Caco-2 (cell line): ENCODE measurements at regions not wholly inside any gene's neighbourhood (a gene's known extent, or its start where the extent isn't known, plus 50 kb on each side); places are given as distances from the start of the nearest gene placed in this dataset.

ENCODE experiments used
- BruUV-seq: library from RNA; stranded (reverse); fragments of 400-500 nt; replicated peaks from 2 replicates; lab custom pipeline; 2021; lab: Mats Ljungman, UMichigan
- CTCF ChIA-PET: fragments of 300-600 bp; sonication (Branson Sonifier 250); formaldehyde crosslinking; loops from one replicate; lab custom pipeline; 2022; ENCODE audit warnings: antibody characterized with exemption; lab: Charles Lee
- POLR2A ChIA-PET: fragments of 300-600 bp; sonication (Branson Sonifier 250); formaldehyde crosslinking; loops from one replicate; lab custom pipeline; 2022; ENCODE audit warnings: antibody characterized with exemption; lab: Charles Lee
- DNase-seq, 2 experiments: peaks; one replicate each; pipeline versions ENCODE4 v3.0.0 to v3.0.0-alpha.2; 2020 to 2022
- H3K27me3 ChIP-seq: replicated peaks from 2 replicates; pipeline ENCODE4 v1.6.0; 2011; ENCODE audit warnings: low read length; ENCODE audit not compliant: control insufficient read depth, insufficient read depth
- H3K36me3 ChIP-seq: 2 replicates; pipeline ENCODE4 v1.5.1; 2011; ENCODE audit warnings: low read length; ENCODE audit not compliant: control insufficient read depth, insufficient read depth
- H3K4me1 ChIP-seq: fragments of 250-450 bp; sonication (Bioruptor Pico); 2 replicates; pipeline ENCODE4 v1.5.1; 2020; ENCODE audit warnings: mild to moderate bottlenecking
- H3K4me3 ChIP-seq: 2 replicates; pipeline ENCODE4 v1.5.1; 2011; ENCODE audit warnings: low read depth, mild to moderate bottlenecking, control low read depth, low read length
- H3K9me3 ChIP-seq: fragments of 250-450 bp; sonication (Bioruptor Pico); 2 replicates; pipeline ENCODE4 v1.5.1; 2020; ENCODE audit warnings: mild to moderate bottlenecking, moderate library complexity
- H3K27ac Mint-ChIP-seq: one replicate; pipeline ENCODE4 v1.8.0; 2022; ENCODE audit warnings: mixed read lengths; ENCODE audit not compliant: unreplicated experiment
- H3K27me3 Mint-ChIP-seq: one replicate; pipeline ENCODE4 v1.8.0; 2022; ENCODE audit warnings: mixed read lengths; ENCODE audit not compliant: insufficient read depth, unreplicated experiment
- H3K36me3 Mint-ChIP-seq: one replicate; pipeline ENCODE4 v1.8.0; 2022; ENCODE audit warnings: mild to moderate bottlenecking, mixed read lengths; ENCODE audit not compliant: insufficient read depth, unreplicated experiment
- H3K4me1 Mint-ChIP-seq: one replicate; pipeline ENCODE4 v1.8.0; 2022; ENCODE audit warnings: low read depth, mixed read lengths; ENCODE audit not compliant: unreplicated experiment
- H3K4me3 Mint-ChIP-seq: one replicate; pipeline ENCODE4 v1.8.0; 2022; ENCODE audit warnings: mild to moderate bottlenecking, moderate library complexity, mixed read lengths; ENCODE audit not compliant: unreplicated experiment
- H3K9me3 Mint-ChIP-seq: one replicate; pipeline ENCODE4 v1.8.0; 2022; ENCODE audit warnings: mixed read lengths; ENCODE audit not compliant: unreplicated experiment
- intact Hi-C: fragments of 100-400 bp; cut with micrococcal nuclease; formaldehyde crosslinking; loops from one replicate; pipeline ENCODE4 v1.10.0; 2022; ENCODE audit not compliant: unreplicated experiment
- TF ChIP-seq, protein P1 (sequence below), 2 experiments: fragments of 200-600 bp in 1 of 2; IDR thresholded peaks; 1 replicate in 1 of 2; 2 replicates in 1 of 2; pipeline versions ENCODE4 v1.5.1 to v1.8.0; 2011 to 2022; ENCODE audit warnings: antibody characterized with exemption in 1 of 2, control low read depth in 1 of 2, inconsistent platforms in 1 of 2, low read depth in 1 of 2, low read length in 1 of 2, mild to moderate bottlenecking in 1 of 2, moderate library complexity in 1 of 2; ENCODE audit not compliant: insufficient read depth in 1 of 2, severe bottlenecking in 1 of 2, unreplicated experiment in 1 of 2

DNA sequence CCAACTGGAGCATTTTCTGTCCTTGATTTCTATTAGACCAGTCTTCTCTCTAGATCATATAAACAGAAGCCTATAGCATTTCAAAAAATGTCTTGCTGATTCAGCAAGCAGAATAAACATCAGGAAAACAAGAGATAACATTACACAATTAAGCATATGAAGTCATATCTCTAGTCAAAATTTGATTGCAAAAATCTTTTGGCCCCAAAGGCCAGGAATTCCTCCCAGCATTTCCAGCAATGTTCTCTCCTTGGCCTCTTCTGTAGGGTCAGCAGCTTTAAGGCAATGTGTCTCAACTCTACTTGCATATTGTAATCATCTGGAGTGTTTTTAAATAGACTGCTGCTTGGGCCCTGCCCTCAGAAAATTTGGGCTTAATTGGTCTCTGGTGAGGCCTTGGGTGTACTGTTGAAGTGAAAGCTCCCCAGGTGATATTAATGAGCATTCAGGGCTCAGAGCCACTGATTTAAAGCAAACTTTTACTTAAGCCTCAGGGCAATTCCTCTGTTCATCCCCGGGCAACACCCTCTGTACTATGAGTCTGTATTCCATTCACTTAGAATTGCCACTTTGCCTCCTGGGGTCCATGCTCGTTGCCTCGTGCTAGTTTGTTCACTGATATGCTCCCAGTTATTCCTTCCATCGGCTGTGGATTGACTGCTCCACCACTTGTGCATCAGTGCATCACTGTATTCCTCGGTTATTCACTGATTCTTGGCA lies 1072.6 kb downstream of the ROBO2 start:
- ChIA-PET POLR2A (no interaction called here), CTCF (no interaction called here)
- Histone ChIP-seq H3K36me3 (no peaks in the 10 kb centered on the region), H3K9me3 (peaks cover 5% of the 10 kb centered on the region; the same call in 1 of the 2 replicates), H3K4me1 (no peaks in the 10 kb centered on the region), H3K4me3 (no peak overlapping the region), H3K27me3 (no peaks in the 10 kb centered on the region)
- no peaks in the 10 kb centered on the region for H3K36me3 Mint-ChIP-seq
- TF ChIP-seq, protein P1, sequence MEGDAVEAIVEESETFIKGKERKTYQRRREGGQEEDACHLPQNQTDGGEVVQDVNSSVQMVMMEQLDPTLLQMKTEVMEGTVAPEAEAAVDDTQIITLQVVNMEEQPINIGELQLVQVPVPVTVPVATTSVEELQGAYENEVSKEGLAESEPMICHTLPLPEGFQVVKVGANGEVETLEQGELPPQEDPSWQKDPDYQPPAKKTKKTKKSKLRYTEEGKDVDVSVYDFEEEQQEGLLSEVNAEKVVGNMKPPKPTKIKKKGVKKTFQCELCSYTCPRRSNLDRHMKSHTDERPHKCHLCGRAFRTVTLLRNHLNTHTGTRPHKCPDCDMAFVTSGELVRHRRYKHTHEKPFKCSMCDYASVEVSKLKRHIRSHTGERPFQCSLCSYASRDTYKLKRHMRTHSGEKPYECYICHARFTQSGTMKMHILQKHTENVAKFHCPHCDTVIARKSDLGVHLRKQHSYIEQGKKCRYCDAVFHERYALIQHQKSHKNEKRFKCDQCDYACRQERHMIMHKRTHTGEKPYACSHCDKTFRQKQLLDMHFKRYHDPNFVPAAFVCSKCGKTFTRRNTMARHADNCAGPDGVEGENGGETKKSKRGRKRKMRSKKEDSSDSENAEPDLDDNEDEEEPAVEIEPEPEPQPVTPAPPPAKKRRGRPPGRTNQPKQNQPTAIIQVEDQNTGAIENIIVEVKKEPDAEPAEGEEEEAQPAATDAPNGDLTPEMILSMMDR (IDR thresholded peaks at IDR 0.05; ENCODE audit: insufficient read depth in 1 of 2, low read depth in 1 of 2, low read length in 1 of 2, severe bottlenecking in 1 of 2, unreplicated experiment in 1 of 2) = no peak
- H3K4me3 Mint-ChIP-seq = no peak overlapping the region
- BruUV-seq = no TSS peak
- intact Hi-C loops = no loop called here
- H3K4me1 Mint-ChIP-seq = no peaks in the 10 kb centered on the region
- H3K9me3 Mint-ChIP-seq = no peaks in the 10 kb centered on the region
- no peak overlapping the region for H3K27ac Mint-ChIP-seq
- no peak for DNase-seq
- H3K27me3 Mint-ChIP-seq = no peaks in the 10 kb centered on the region

DNA sequence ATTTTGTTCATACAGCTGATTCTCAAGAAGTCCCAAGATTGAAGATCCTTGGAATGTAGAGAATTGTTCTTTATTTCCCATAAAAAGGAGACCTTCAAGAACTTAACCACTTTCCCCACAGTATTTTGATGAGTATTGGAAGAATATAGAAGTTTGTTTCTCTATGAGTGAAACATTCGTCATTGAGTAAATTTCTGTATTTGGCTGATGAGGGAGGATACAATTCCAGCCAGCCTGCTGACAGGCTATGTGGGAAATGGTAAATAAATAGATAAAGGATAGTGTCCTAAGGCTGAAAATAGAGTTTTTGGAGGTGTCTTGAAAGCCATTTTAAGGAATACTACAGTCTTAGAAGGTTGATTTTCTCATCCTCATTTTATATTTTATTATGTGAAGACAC lies 1076.1 kb downstream of the ROBO2 start:
- no peak overlapping the region for H3K4me3 ChIP-seq
- Mint-ChIP-seq H3K27me3 (no peaks in the 10 kb centered on the region), H3K36me3 (no peaks in the 10 kb centered on the region), H3K9me3 (no peaks in the 10 kb centered on the region), H3K27ac (no peak overlapping the region), H3K4me1 (no peaks in the 10 kb centered on the region), H3K4me3 (no peak overlapping the region)
- H3K4me1 ChIP-seq = no peaks in the 10 kb centered on the region
- no peaks in the 10 kb centered on the region for H3K9me3 ChIP-seq
- no peaks in the 10 kb centered on the region for H3K27me3 ChIP-seq
- no peak for DNase-seq
- ChIA-PET POLR2A (no interaction called here), CTCF (no interaction called here)
- TF ChIP-seq, protein P1 (IDR thresholded peaks at IDR 0.05; ENCODE audit: insufficient read depth in 1 of 2, low read depth in 1 of 2, low read length in 1 of 2, severe bottlenecking in 1 of 2, unreplicated experiment in 1 of 2) = no peak
- no peaks in the 10 kb centered on the region for H3K36me3 ChIP-seq
- intact Hi-C loops = no loop called here
- BruUV-seq = no TSS peak

DNA sequence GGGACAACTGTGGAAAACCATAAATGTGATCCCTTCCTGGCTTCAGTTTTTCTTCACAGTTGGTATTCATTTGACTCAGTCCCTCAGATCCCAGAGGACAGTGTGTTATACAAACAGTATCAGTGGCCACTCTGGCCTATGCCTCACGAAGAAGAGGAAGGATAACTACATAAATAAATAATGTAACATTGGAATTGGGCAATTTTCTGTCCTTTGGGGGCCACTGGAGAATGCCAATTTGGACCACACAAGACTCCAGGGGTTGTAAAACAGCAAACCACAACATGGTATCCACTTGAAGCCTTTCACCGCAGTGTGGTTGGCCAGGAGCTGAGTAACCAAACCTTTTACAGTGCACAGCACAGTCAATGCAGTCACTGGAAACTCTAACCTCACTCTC lies 1077.0 kb downstream of the ROBO2 start:
- TF ChIP-seq, protein P1 (IDR thresholded peaks at IDR 0.05; ENCODE audit: insufficient read depth in 1 of 2, low read depth in 1 of 2, low read length in 1 of 2, severe bottlenecking in 1 of 2, unreplicated experiment in 1 of 2) = no peak
- Mint-ChIP-seq H3K27me3 (no peaks in the 10 kb centered on the region), H3K4me1 (no peaks in the 10 kb centered on the region), H3K9me3 (no peaks in the 10 kb centered on the region), H3K4me3 (no peak overlapping the region), H3K36me3 (no peaks in the 10 kb centered on the region), H3K27ac (no peak overlapping the region)
- intact Hi-C loops = no loop called here
- CTCF ChIA-PET = no interaction called here
- Histone ChIP-seq H3K9me3 (no peaks in the 10 kb centered on the region), H3K4me3 (no peak overlapping the region), H3K4me1 (no peaks in the 10 kb centered on the region), H3K36me3 (no peaks in the 10 kb centered on the region), H3K27me3 (no peaks in the 10 kb centered on the region)
- BruUV-seq = no TSS peak
- POLR2A ChIA-PET = no interaction called here
- no peak for DNase-seq
